ENCODE measurements at regions not wholly inside any gene's neighbourhood (a gene's known extent, or its start where the extent isn't known, plus 50 kb on each side); places are given as distances from the start of the nearest gene placed in this dataset.

- TF ChIP-seq, protein P1, sequence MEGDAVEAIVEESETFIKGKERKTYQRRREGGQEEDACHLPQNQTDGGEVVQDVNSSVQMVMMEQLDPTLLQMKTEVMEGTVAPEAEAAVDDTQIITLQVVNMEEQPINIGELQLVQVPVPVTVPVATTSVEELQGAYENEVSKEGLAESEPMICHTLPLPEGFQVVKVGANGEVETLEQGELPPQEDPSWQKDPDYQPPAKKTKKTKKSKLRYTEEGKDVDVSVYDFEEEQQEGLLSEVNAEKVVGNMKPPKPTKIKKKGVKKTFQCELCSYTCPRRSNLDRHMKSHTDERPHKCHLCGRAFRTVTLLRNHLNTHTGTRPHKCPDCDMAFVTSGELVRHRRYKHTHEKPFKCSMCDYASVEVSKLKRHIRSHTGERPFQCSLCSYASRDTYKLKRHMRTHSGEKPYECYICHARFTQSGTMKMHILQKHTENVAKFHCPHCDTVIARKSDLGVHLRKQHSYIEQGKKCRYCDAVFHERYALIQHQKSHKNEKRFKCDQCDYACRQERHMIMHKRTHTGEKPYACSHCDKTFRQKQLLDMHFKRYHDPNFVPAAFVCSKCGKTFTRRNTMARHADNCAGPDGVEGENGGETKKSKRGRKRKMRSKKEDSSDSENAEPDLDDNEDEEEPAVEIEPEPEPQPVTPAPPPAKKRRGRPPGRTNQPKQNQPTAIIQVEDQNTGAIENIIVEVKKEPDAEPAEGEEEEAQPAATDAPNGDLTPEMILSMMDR (IDR thresholded peaks at IDR 0.05): no peak
- no peak for TF ChIP-seq POLR2A (IDR thresholded peaks at IDR 0.05)
These were observed 101.1 kb upstream of the SFSWAP start for GRCh38 chr12:131609762-131610161.
